Muscle of arm (tissue), 1 donor: ENCODE measurements at regions not wholly inside any gene's neighbourhood (a gene's known extent, or its start where the extent isn't known, plus 50 kb on each side); places are given as distances from the start of the nearest gene placed in this dataset.

ENCODE experiments used
- DNase-seq: peaks from one replicate; pipeline ENCODE4 v3.0.0-alpha.2; 2013

DNA sequence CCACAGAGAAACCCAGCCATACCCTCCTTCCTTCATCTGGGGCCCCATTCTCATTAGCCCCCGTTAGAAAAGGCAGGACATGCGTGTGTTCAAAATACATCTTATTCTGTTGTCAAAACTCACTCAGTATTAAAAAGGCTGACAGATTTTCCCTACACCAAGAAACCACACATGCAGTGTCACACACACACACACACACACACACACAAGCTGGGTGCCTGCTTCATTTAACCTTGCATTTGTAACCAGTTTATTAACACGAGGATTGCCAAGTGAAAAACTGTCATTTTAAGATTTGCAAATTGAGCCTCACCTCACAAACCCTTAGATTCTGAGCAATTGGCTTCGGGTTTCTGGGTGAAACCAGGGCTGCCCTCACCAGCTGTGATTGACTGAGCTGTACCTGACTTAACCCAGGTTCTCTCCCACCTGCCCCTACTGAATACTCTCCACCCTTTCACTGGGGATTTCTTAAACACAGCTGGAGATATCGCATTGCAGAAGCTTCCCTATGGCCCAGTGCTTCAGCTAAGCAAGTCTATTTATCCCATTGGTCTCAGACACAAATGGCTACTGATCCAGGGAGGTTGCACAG is 172.7 kb upstream of the ZNF507 start:
- DNase-seq, result no peak

DNA sequence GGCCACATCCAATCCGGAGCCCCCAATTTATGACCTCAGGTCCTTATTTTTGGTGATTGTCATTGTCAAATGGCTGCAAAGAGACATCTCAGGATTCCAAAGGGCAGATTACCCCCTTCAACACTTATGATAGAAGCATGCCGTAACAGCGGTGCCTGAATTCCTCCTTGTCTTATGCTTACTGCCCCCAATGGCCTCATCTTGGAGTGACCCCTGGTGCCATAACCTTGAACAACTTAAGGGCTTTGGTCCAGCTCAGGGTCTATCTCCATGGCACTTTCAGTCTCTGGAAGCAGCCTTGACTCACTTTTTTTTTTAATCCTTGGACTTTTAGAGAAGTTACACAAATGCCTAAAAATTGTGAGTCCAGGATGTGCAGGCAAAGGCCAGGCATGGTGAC is 171.6 kb upstream of the ZNF507 start:
- no peak for DNase-seq

DNA sequence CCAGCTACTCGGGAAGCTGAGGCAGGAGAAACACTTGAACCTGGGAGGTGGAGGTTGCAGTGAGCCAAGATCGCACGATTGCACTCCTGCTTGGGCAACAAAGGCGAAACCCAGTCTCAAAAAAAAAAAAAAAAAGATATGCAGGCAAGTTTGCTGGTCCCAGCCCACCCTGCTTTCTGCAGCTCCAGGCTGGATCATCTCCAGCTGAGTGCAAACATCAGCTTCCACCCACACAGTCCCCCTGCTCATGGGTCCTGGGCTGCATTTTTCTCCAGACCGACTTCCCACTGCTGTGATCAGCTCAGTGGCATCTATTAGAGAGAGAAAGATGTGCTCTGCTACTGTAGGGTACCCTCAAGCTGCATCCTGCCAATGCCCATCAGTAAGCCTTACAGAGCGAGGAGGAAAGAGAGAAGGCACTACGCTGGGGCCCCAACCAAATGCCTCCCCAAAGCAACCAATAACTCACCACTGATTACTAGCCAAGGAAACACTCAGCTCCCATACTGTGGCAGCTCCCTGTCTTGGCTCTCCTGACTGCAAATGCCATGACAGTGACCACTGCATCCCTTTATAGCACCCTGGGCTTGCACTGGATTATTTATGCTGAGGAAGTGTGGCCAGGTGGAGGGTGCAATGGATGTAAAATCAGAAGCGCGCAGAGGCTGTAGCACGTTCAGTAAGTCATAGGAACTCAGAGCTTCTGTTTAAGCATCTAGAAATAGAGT is 170.9 kb upstream of the ZNF507 start:
- no peak for DNase-seq

DNA sequence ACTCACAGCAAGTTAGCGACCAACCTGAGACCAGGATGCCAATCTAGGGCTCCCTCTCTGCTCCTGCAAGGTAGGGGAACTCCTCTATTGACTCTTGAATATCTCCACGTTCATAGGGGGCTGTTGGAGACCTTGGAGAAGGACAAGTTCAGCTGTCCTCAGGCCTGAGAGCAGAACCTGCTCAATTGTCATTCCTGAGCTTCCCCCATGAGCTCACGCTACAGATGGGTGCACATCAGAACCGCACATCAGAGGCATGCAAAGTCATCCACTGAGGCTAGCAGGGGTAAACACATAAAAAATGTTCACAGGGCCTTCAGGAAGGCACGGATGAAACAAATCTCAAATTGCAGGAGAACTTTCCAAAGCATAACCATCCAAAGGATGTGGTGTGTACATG is 168.8 kb upstream of the ZNF507 start:
- DNase-seq, result no peak

DNA sequence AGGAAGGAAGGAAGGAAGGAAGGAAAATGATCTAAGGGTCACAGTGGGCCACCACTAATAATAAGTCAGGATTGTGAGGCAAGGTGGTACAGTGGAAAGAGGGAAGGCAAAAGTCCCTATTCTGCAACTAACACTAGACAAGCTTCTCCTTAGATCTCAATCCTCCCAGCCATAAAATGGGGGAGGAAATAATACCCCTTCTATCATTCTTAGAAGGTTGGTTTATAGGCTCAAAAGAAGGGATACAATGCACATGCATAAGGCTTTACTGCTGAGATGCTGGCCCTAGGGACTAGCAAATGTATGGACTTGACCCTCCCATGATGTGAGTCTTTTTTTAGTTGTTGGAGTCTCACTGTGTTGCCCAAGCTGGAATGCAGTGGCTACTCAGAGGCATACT is 167.7 kb upstream of the ZNF507 start:
- DNase-seq, result no peak

DNA sequence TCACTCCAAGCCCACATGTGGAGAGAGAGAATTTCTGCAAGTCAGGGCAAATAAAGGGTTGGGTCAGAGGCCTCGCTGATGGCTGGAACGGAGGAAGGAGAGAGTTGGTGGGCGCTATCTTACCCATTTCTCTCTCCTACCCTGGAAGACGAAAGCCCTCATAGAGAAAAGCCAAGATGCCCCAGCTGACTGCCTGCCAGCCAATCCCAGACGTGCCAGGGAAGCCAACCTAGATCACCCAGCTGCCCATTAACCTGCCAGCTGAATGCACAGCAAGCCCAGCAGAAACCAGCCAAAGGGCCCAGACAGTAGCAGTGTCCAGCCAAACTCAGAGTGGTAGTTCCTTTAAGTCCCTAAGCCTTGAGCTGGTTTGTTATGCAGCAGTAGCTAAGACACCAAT is 167.0 kb upstream of the ZNF507 start:
- no peak for DNase-seq

DNA sequence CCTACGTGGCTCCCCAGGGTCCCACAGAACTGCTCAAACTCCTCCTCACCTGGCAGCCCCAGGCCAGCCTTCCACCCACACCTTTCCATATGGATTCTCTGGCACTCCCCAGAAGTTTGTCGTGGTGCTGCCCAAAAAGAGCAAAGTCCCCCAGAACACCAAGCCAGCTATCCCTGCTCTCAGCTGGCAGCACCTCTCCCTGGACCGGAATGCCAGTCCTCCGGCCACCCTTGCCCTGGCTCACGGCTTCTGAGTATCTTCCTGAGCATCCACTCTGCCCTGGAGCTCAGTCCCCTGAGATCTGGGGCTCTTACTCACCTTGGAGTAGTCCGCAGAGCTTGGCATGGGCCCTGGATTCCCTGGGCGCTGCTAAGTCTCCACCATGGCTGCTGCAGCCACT is 166.5 kb upstream of the ZNF507 start:
- DNase-seq, result no peak

DNA sequence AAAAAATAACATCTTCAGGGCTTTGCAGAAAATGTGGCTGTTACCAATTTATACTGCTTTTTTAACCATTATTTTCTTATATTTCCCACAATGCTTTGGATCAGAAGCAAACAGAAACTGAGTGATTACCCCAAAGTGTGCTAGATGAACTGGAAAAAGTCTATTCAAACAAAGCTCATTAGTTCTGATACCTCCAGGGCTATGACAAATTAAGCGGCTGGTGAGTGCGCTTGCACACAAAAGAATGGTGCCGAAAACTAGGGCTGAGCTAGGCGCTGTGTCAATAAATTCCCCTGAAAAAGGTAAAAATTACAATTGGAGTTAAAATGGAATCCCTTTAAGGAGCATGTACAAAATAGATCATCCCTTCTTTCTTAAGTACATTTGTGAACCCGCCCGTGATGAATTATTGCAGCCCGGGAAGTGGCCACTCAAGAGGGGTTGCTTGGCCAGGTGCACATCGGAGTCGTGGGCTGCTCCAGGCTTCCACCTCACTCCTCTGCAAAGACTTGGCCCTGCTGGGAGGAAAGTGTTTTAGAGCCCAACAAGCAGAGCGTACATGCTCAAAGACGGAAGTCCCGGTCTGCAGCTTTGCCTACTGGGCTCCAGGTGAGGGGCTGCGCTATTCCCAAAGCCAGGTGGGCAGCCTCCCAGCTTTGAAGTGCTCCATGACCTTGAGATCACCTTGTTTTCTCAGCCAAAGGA is 164.0 kb upstream of the ZNF507 start:
- DNase-seq, result no peak

DNA sequence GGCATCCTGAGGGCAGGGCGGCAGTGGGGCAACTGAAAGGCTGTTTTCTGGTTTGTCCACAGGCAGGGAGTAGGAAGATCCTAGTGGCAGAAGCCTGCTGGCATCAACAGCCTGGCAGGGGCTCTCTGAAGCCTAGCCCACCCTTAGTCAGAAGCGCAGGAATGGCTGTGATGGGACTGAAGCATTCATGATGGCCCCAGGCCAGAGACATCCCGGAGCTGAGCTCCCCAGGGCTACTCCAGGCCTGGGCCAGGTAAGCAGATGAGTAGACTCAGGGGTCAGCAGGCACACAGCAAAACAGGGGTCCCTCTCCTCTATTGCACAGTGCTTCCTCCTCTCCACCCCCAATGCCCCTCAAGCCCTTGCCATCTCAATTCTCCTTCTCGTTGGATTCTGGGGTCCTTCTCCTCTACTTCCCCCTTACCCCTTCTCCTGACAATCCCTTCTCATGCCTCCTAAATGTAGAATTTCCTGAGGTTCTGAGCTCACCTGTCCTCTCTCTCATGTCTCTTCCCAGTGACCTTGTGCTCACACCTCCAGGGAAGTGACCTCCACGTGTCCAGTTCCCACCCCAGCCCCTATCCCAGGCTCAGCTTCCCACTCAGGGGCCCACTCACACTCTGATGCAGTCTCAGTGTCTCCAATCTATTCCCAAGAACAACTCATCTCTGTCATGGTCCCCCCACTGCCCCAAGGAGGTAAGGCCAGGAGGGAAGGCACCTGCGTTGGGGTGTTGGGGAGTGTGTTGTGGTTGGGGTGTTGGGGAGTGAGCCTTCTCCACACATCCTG is 158.7 kb upstream of the ZNF507 start:
- no peak for DNase-seq

DNA sequence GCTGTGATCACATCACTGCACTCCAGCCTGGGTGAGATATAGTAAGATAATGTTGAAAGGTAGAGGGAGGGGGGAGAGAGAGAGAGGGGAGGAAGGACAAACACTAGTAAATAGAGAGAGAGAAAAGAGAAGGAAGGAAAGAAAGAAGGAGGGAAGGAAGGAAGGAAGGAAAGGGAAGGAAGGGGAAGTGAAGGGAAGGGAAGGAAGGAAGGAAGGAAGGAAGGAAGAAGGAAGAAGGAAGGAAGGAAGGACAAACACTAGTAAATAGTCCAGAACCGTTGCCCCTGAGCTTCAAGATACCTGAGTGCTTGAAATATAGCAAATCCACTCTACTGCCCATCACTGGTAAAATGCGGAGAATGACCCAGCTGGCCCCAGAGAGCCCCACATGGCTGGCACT is 156.5 kb upstream of the ZNF507 start:
- DNase-seq, result no peak

DNA sequence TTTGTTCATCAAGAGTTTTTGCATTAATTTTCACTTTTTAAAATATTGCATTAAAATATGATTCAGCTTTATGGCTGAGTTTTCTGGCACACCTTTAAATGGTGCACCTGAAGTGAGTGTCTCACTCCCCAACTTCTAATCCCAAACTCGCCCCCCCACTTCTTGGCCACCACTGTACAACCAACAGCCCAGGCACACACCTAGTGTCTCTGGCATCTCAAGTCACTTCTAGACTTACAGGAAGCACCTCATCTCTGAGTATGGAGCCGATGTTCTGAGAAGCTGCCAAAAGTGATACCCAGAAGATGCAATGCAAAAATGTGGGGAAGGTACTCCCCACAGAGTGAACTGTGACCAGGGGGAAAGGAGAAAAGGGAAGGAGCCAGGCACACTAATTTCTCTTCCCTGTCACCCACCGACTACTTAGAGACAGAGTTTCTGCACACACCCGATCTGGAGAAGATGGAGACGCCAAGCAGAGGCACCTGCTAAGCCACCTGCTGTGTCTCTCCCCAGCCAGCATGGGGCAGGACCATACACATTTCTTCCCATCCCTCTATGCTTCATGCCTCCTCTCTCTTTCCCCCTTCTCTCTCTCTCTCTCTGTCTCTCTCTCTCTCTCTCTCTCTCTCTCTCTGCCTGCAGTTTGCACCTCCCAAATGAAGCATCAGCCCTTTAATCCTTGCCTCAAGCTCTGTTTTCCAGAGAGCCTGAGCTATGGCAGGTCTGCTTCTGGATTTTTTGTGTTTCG is 155.3 kb upstream of the ZNF507 start:
- no peak for DNase-seq

DNA sequence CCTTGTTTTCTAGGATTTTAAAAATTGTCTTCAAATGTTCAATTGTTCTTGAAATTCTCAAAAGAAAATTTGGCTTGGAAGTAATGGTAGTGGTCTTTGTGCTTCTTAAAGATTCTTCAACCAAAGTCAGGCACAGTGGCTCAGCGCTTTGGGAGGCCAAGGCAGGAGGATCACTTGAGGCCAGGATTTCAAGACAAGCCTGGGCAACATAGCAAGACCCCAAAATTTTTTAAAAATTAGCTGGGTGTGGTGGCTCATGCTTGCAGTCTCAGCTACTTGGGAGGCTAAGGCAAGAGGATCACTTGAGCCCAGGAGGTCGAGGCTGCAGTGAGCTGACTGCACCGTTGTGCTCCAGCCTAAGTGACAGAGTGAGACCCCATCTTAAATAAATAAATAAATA is 153.5 kb upstream of the ZNF507 start:
- DNase-seq, result no peak

DNA sequence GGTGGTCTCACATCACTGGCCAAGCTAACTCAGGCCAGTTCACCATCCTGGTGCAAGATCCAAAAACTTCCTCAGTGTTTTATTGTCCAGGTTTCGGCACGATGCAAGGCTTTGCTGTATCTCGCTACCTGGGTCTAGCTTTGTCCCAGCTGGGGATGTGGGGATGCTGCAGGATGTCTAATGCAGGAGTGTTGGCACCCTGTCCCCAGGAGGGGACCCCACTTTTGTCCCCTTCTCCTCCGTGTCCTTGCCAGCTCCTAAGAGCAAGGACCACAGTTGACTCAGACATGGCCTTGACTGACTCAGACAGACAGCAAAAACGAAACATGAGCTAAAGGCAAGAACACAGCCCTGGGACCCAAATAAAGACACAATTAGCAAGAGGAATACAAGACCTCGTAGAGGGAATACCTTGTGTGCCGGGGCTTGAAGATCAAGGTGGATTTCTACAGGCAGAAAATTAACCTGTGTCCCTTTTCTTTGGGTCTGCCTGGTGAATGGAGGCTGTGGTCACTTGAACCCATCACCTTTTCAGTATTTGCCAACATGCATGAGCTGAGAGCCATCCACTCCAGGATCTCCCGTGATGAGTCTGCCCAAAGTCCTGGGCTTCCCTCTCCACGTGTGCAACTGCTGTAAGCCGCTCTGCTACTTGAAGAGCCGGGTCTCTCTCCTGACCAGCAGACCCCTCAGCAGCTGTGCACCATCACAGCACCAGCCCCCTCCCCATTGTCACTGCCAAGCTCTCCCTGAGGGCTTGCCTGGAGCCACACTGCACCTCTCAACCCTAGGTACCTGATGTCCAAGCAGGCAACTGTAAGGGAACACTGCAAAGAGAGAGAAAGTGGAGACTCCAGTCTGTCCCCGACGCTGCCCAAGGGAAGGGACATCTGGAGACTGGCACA is 149.5 kb upstream of the ZNF507 start:
- no peak for DNase-seq

DNA sequence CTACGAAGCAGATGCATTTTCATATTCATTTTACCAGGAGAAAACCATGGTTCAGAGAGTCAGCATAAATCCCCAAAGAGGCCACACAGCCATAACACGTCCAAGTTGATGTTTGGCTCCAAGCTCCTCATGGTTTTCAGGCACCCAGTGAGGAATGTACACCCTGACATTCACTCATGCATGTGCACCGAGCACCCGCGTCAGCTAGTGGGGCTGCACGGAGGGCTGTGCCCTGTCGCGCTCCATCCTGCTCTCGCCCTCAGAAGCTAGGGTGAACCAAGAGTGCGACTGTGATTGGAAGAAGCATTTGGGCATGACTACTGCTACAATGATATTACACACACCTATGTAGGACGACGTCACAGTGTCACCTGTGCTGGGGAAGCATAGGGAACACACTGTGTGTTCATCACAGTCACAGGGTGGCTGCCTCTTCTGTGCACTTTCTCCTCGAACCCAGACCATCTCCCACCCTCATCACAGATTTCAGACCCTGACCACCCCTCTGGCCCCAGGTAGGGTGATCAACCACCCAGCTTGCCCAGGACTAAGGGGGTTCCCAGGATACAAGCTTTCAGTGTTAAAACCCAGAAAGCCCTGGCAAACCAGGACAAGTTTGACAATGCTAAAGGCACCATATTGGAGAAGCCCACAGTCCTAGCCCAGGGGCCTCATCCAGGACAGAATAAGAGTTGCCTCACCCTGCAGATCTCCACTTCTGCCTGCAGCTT is 148.6 kb upstream of the ZNF507 start:
- DNase-seq, result no peak

DNA sequence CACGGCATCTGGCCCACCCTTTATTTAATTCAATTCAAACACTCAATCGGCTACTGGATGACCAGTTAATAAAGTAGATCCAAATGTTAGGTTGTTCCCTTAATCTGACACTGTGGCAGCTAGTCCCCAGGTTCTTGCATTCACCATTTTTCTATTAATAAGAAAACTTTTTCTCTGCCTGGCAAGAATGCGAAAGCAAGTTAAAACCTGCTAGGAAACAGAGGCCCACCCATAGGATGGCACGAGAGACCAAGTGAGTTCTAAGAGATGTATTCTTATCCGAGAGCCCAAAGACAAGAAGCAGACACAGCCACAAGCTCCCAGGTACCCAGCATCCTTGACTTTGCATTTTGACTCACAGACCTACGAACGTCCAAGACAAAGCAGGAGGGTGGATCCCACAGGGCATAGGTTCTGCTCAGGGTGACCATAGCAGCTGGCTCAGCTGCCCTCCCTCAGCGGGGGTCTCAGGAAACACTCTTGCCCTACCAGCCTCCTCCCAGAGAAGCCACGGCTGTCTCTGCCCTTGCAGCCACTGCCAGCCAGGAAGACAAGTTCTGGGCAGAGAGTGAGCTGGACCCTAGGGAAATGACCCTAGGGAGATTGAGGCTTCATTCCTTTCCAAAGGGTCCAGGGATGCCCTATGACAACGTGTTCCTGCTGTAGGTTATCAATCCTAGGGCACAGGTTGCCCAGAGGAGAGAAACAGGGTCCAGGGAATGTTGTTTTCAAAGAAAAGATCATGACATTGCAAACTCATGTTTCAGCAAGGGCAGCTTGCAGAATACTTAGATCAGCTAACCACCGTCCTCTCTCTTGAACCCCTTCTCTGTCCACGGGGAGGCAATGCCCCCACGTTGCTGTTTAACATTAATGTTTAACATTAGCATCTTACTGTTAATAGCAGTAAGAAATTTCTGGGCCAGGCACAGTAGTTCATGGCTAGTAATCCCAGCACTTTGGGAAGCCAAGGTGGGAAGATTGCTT is 147.2 kb upstream of the ZNF507 start:
- DNase-seq, result no peak

DNA sequence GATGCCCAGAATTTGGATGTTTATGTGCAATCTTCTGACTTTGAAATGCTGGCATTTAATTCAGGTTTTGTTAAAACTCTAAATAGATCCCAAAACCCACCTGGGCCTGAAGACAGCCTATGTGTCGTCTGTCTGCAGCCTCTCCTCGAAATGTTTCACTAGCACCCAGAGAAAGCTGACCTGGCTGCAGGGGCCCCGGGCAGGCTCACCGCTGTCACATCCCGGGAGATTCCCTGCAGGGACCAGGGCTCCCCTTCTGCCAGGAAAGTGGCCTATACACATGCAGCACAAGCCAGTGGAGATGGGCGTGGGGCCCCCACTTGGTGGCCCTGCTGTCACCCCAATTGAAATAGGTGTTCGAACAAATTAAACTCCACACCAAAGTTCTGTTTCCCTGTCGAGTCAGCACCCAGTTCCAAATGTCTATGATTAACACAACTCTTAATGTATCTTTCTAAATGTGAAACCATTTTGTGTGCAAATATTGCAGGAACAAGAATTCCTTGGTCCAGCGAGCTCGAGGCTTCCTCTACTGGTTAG is 145.8 kb upstream of the ZNF507 start:
- DNase-seq, result no peak

DNA sequence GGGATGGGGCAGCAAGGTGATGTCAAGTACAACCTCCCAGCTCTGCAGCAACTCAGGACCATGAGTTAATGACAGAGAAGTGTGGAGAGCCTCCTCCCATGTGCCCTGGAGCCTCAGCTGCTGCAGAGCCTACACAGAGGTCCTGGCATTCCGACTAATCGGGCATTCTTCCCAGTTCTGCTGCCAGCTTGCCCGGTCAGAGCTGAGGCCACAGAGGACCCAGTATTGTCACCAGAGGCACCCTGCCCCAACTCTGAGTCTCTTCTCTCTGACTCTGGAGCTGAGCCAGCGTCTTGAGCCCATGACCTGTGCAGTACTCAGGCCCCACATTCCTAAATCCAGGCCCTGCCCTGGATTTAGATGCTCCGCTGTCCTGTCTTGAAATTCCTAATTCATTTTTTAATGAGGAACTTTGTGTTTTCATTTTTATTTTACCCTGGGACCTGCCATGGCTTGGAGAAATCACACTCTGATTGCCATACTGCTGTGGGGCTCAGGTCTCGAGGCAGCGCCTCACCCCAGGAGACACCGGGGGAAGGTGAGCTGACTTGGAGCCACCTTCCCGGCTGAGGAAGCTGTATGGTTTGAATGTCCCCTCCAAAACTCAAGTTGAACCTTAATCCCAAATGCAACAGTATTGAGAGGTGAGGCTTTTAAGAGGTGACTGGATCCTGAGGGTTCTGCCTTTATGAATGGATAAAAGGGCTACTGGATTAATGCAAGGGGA is 144.9 kb upstream of the ZNF507 start:
- DNase-seq, result no peak

DNA sequence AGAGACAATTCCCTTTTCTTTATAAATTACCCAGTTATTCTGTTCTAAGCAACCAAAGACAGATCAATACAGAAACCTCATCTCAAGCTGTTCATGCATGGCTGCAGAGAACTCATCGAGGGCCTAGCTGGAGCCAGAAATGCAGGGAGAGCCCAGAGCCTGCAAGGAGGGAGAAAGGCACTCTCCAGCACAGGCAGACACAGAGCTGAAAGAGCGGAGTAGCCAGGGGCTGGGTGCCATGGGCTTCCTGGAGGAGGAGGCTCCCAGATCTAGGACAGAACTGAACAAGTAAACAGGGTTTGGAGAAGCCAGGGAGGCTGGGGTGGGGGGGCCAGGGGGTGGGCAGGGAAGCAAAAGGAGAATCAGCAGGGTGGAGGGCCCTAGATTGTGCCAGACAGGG is 144.2 kb upstream of the ZNF507 start:
- no peak for DNase-seq
